ENCODE measurements at regions not wholly inside any gene's neighbourhood (a gene's known extent, or its start where the extent isn't known, plus 50 kb on each side); places are given as distances from the start of the nearest gene placed in this dataset.
"Not testable (repeated sequence)": the region's sequence is repeated elsewhere in the genome, so short reads cannot be mapped to it uniquely, and the experiment has no call there.

DNA sequence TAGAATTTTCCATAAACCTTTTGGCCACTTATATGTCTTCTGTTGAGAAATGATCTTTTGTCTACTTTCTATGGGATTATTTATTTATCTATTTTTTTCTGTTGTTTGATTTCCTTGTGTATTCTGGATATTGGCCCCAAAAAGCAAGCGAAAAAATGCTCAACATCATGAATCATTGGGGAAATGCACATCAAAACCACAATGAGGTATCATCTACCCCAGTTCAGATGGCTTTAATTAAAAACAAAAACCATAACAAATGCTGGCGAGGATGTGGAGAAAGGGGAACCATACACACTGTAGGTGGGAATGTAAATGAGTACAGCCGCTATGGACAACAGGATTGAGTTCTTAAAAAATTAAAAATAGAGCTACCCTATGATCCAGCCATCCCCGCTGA lies 125.0 kb upstream of the LPCAT1 start:
- Histone ChIP-seq H3K27ac (ENCODE audit: insufficient read depth, low read length) (no peak overlapping the region), H3K36me3 (ENCODE audit: control insufficient read depth, insufficient read depth, low read length) (no peaks in the 10 kb centered on the region), H2AFZ (ENCODE audit: low read length) (no peak overlapping the region), H3K9ac (ENCODE audit: insufficient read depth, low read length) (no peak overlapping the region), H4K20me1 (ENCODE audit: control insufficient read depth, extremely low read depth, insufficient read depth, low read length) (no peaks in the 10 kb centered on the region), H3K4me1 (ENCODE audit: control insufficient read depth, extremely low read depth, insufficient read depth, low read length) (no peaks in the 10 kb centered on the region), H3K9me3 (ENCODE audit: control insufficient read depth, insufficient read depth, low read depth, low read length) (no peaks in the 10 kb centered on the region), H3K27me3 (ENCODE audit: control insufficient read depth, insufficient read depth, low read length) (peaks cover 18% of the 10 kb centered on the region), H3K4me2 (ENCODE audit: extremely low read depth, insufficient read depth, low read length) (no peak overlapping the region), H3K4me3 (replicated peaks in 1 of 4; ENCODE audit: control extremely low read depth in 1 of 4, insufficient read depth in 1 of 4, low read depth in 3 of 4, low read length in 4 of 4) (no peak overlapping the region), H3K79me2 (ENCODE audit: control insufficient read depth, insufficient read depth, low read length) (no peaks in the 10 kb centered on the region)
- no peak for TF ChIP-seq CTCF (conservative IDR thresholded peaks at IDR 0.05 in 1 of 2, IDR thresholded peaks at IDR 0.05 in 1 of 2; ENCODE audit: low read depth in 1 of 2, low read length in 2 of 2)
- TF ChIP-seq EZH2 (IDR thresholded peaks at IDR 0.05; ENCODE audit: low read length, missing control alignments), result no peak
- peak in 1 of 2 donors; percentile 13 for DNase-seq (ENCODE audit: low read depth in 2 of 2)

- H3K9ac ChIP-seq (ENCODE audit: insufficient read depth, low read length), result no peak overlapping the region
- H3K27ac ChIP-seq (ENCODE audit: insufficient read depth, low read length), result no peak overlapping the region
- H3K4me1 ChIP-seq (ENCODE audit: control insufficient read depth, extremely low read depth, insufficient read depth, low read length), result no peaks in the 10 kb centered on the region
- no peak overlapping the region for H3K4me3 ChIP-seq (replicated peaks in 1 of 4; ENCODE audit: control extremely low read depth in 1 of 4, insufficient read depth in 1 of 4, low read depth in 3 of 4, low read length in 4 of 4)
- H3K9me3 ChIP-seq (ENCODE audit: control insufficient read depth, insufficient read depth, low read depth, low read length), result no peaks in the 10 kb centered on the region
- peaks cover 13% of the 10 kb centered on the region for H3K27me3 ChIP-seq (ENCODE audit: control insufficient read depth, insufficient read depth, low read length)
- H2AFZ ChIP-seq (ENCODE audit: low read length), result no peak overlapping the region
- no peaks in the 10 kb centered on the region for H3K79me2 ChIP-seq (ENCODE audit: control insufficient read depth, insufficient read depth, low read length)
- no peak for DNase-seq (ENCODE audit: low read depth in 2 of 2)
- no peaks in the 10 kb centered on the region for H3K36me3 ChIP-seq (ENCODE audit: control insufficient read depth, insufficient read depth, low read length)
- TF ChIP-seq CTCF (conservative IDR thresholded peaks at IDR 0.05 in 1 of 2, IDR thresholded peaks at IDR 0.05 in 1 of 2; ENCODE audit: low read depth in 1 of 2, low read length in 2 of 2), result no peak
- no peak for TF ChIP-seq EZH2 (IDR thresholded peaks at IDR 0.05; ENCODE audit: low read length, missing control alignments)
- no peaks in the 10 kb centered on the region for H4K20me1 ChIP-seq (ENCODE audit: control insufficient read depth, extremely low read depth, insufficient read depth, low read length)
- no peak overlapping the region for H3K4me2 ChIP-seq (ENCODE audit: extremely low read depth, insufficient read depth, low read length)
These were observed 123.8 kb upstream of the LPCAT1 start for GRCh38 chr5:1647580-1647979.

DNA sequence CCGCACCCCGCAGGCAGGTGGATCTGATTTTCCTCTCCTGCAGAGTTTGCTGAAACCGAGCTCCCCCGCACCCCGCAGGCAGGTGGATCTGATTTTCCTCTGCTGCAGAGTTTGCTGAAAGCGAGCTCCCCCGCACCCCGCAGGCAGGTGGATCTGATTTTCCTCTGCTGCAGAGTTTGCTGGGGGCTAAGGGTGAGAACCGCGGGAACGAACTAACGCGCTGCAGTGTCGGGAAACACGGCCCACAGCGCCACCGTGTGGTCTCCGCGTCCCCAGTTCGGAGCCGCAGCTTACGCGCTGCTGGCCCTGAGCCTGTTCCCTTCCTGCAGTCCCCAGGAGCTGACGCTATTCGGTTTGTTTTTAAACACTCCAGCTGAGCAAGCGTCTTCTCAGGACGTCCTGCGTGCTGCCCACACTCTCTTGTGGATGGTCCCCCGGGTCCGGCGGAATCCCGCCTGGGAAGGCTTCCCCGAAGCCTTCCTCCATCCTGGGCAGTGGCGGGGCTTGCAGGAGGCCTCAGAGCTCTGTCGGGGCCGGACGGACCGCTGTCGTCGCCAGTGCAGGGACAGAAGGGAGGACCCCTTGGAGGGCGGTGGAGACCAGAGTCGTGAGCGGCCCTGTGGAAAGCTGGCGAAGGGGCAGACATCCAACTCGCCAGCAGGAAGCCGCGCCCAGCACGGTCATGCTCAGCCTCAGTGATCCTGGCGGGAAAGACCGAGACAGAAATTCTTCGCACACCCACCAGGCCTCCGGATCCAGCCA lies 121.2 kb upstream of the LPCAT1 start:
- Histone ChIP-seq H2AFZ (ENCODE audit: low read length) (no peak overlapping the region), H3K79me2 (ENCODE audit: control insufficient read depth, insufficient read depth, low read length) (no peaks in the 10 kb centered on the region), H3K4me2 (ENCODE audit: extremely low read depth, insufficient read depth, low read length) (peak overlapping the region; percentile 88), H3K36me3 (ENCODE audit: control insufficient read depth, insufficient read depth, low read length) (no peaks in the 10 kb centered on the region), H3K9me3 (ENCODE audit: control insufficient read depth, insufficient read depth, low read depth, low read length) (no peaks in the 10 kb centered on the region), H3K4me3 (replicated peaks in 1 of 4; ENCODE audit: control extremely low read depth in 1 of 4, insufficient read depth in 1 of 4, low read depth in 3 of 4, low read length in 4 of 4) (peak overlapping the region in 3 of 4 experiments; percentile 17 to 38 (median 26)), H3K4me1 (ENCODE audit: control insufficient read depth, extremely low read depth, insufficient read depth, low read length) (no peaks in the 10 kb centered on the region), H3K27me3 (ENCODE audit: control insufficient read depth, insufficient read depth, low read length) (peaks cover 16% of the 10 kb centered on the region), H4K20me1 (ENCODE audit: control insufficient read depth, extremely low read depth, insufficient read depth, low read length) (no peaks in the 10 kb centered on the region), H3K9ac (ENCODE audit: insufficient read depth, low read length) (peak overlapping the region; percentile 23), H3K27ac (ENCODE audit: insufficient read depth, low read length) (no peak overlapping the region)
- peak; percentile 14 for TF ChIP-seq EZH2 (IDR thresholded peaks at IDR 0.05; ENCODE audit: low read length, missing control alignments)
- TF ChIP-seq CTCF (conservative IDR thresholded peaks at IDR 0.05 in 1 of 2, IDR thresholded peaks at IDR 0.05 in 1 of 2; ENCODE audit: low read depth in 1 of 2, low read length in 2 of 2), result peak; percentile 71 to 88
- peak; percentile 63 to 82 for DNase-seq (ENCODE audit: low read depth in 2 of 2)

GRCh38 chr5:1644393-1644809 lies 120.6 kb upstream of the LPCAT1 start:
- not testable (repeated sequence) for H3K27ac ChIP-seq (ENCODE audit: insufficient read depth, low read length); H3K9ac ChIP-seq (ENCODE audit: insufficient read depth, low read length); H3K4me3 ChIP-seq (replicated peaks in 1 of 4; ENCODE audit: control extremely low read depth in 1 of 4, insufficient read depth in 1 of 4, low read depth in 3 of 4, low read length in 4 of 4); H3K4me2 ChIP-seq (ENCODE audit: extremely low read depth, insufficient read depth, low read length); H2AFZ ChIP-seq (ENCODE audit: low read length); H3K79me2 ChIP-seq (ENCODE audit: control insufficient read depth, insufficient read depth, low read length); H4K20me1 ChIP-seq (ENCODE audit: control insufficient read depth, extremely low read depth, insufficient read depth, low read length); DNase-seq (ENCODE audit: low read depth in 2 of 2); H3K4me1 ChIP-seq (ENCODE audit: control insufficient read depth, extremely low read depth, insufficient read depth, low read length); H3K9me3 ChIP-seq (ENCODE audit: control insufficient read depth, insufficient read depth, low read depth, low read length); H3K36me3 ChIP-seq (ENCODE audit: control insufficient read depth, insufficient read depth, low read length)
- H3K27me3 ChIP-seq (ENCODE audit: control insufficient read depth, insufficient read depth, low read length), result peaks cover 13% of the 10 kb centered on the region

Measured in fibroblast of lung (primary cell).